ENCODE measurements at regions not wholly inside any gene's neighbourhood (a gene's known extent, or its start where the extent isn't known, plus 50 kb on each side); places are given as distances from the start of the nearest gene placed in this dataset.

DNA sequence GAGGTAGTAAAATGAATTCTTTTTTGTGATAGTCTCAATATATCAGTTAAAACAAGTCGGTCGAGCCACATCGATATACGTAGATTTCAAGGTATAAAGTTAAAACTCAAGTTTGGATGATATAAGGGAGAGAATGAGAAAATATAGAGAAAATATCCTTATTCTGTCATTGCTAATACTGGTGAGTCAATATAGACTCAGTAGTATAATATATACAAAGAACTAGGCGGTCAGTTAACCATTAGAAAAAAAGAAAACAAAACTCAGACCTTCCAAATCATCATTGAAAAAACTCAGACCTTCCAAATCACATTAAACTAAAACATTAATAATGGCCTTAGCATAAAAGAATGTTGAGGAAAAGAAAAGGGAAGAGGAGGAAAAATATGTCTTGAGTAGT is 817.1 kb upstream of the IGFBP3 start:
- no peak overlapping the region for H3K27ac Mint-ChIP-seq
- Histone ChIP-seq H3K27ac (ENCODE audit: insufficient read depth, low read length, poor library complexity, severe bottlenecking) (no peak overlapping the region), H3K36me3 (ENCODE audit: control insufficient read depth, insufficient read depth, low read length) (no peaks in the 10 kb centered on the region), H3K4me1 (ENCODE audit: control insufficient read depth, insufficient read depth, low read length, poor library complexity, severe bottlenecking) (no peaks in the 10 kb centered on the region), H3K27me3 (ENCODE audit: control insufficient read depth, insufficient read depth, low read length) (no peaks in the 10 kb centered on the region), H3K4me3 (ENCODE audit: low read depth, low read length) (no peak overlapping the region), H3K9me3 (ENCODE audit: control insufficient read depth in 2 of 2, low read length in 2 of 2) (no peaks in the 10 kb centered on the region)
- DNase-seq (no peak), ATAC-seq (ENCODE audit: low read depth in 2 of 2) (no peak)
- no peak overlapping the region for H3K4me3 Mint-ChIP-seq
- H3K9me3 Mint-ChIP-seq, result peaks cover 0 to 10% (median 7%) of the 10 kb centered on the region in 7 donors
- H3K27me3 Mint-ChIP-seq, result no peaks in the 10 kb centered on the region
- H3K36me3 Mint-ChIP-seq, result no peaks in the 10 kb centered on the region
- H3K4me1 Mint-ChIP-seq, result no peaks in the 10 kb centered on the region

GRCh38 chr7:46725838-46726237 is 804.8 kb upstream of the IGFBP3 start:
- Histone ChIP-seq H3K4me1 (ENCODE audit: control insufficient read depth, insufficient read depth, low read length, poor library complexity, severe bottlenecking) (no peaks in the 10 kb centered on the region), H3K36me3 (ENCODE audit: control insufficient read depth, insufficient read depth, low read length) (no peaks in the 10 kb centered on the region), H3K4me3 (ENCODE audit: low read depth, low read length) (no peak overlapping the region), H3K9me3 (ENCODE audit: control insufficient read depth in 2 of 2, low read length in 2 of 2) (peaks cover 0 to 3% of the 10 kb centered on the region in 2 experiments), H3K27ac (ENCODE audit: insufficient read depth, low read length, poor library complexity, severe bottlenecking) (no peak overlapping the region), H3K27me3 (ENCODE audit: control insufficient read depth, insufficient read depth, low read length) (no peaks in the 10 kb centered on the region)
- peaks cover 0 to 12% (median 5%) of the 10 kb centered on the region in 7 donors for H3K9me3 Mint-ChIP-seq
- H3K4me3 Mint-ChIP-seq, result no peak overlapping the region
- H3K36me3 Mint-ChIP-seq, result no peaks in the 10 kb centered on the region
- H3K27me3 Mint-ChIP-seq, result no peaks in the 10 kb centered on the region
- H3K4me1 Mint-ChIP-seq, result no peaks in the 10 kb centered on the region
- no peak overlapping the region for H3K27ac Mint-ChIP-seq
- ATAC-seq (ENCODE audit: low read depth in 2 of 2) (no peak), DNase-seq (no peak)

DNA sequence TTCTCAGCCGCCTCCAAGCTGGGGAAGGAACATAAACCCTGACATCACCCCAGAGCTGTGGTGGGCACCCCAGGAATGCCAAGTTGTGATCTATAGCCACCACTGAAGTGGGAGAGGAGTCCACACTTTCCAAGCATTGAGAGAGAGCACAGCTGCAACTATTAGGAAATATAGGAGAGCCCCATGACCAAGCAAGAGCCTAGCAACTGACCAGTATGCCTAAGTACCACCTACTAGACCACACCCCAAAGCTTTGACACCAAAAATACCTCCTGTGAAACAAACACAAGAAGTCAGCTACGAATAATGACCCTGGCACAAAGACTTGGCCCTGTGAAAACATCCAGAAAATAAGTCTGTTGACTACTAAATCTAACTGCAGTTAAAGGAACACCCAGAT is 804.1 kb upstream of the IGFBP3 start:
- peaks cover 0 to 3% of the 10 kb centered on the region in 2 experiments for H3K9me3 ChIP-seq (ENCODE audit: control insufficient read depth in 2 of 2, low read length in 2 of 2)
- H3K27ac ChIP-seq (ENCODE audit: insufficient read depth, low read length, poor library complexity, severe bottlenecking), result no peak overlapping the region
- ATAC-seq (ENCODE audit: low read depth in 2 of 2) (no peak), DNase-seq (no peak)
- no peaks in the 10 kb centered on the region for H3K27me3 ChIP-seq (ENCODE audit: control insufficient read depth, insufficient read depth, low read length)
- peaks cover 0 to 12% (median 5%) of the 10 kb centered on the region in 7 donors for H3K9me3 Mint-ChIP-seq
- no peak overlapping the region for H3K4me3 Mint-ChIP-seq
- H3K36me3 Mint-ChIP-seq, result no peaks in the 10 kb centered on the region
- H3K27me3 Mint-ChIP-seq, result no peaks in the 10 kb centered on the region
- no peaks in the 10 kb centered on the region for H3K4me1 ChIP-seq (ENCODE audit: control insufficient read depth, insufficient read depth, low read length, poor library complexity, severe bottlenecking)
- H3K4me3 ChIP-seq (ENCODE audit: low read depth, low read length), result no peak overlapping the region
- H3K36me3 ChIP-seq (ENCODE audit: control insufficient read depth, insufficient read depth, low read length), result no peaks in the 10 kb centered on the region
- H3K27ac Mint-ChIP-seq, result no peak overlapping the region
- no peaks in the 10 kb centered on the region for H3K4me1 Mint-ChIP-seq

- H3K4me1 Mint-ChIP-seq, result no peaks in the 10 kb centered on the region
- DNase-seq (no peak), ATAC-seq (ENCODE audit: low read depth in 2 of 2) (no peak)
- no peak overlapping the region for H3K4me3 Mint-ChIP-seq
- H3K36me3 Mint-ChIP-seq, result no peaks in the 10 kb centered on the region
- Histone ChIP-seq H3K27ac (ENCODE audit: insufficient read depth, low read length, poor library complexity, severe bottlenecking) (no peak overlapping the region), H3K4me1 (ENCODE audit: control insufficient read depth, insufficient read depth, low read length, poor library complexity, severe bottlenecking) (no peaks in the 10 kb centered on the region), H3K36me3 (ENCODE audit: control insufficient read depth, insufficient read depth, low read length) (no peaks in the 10 kb centered on the region), H3K9me3 (ENCODE audit: control insufficient read depth in 2 of 2, low read length in 2 of 2) (peaks cover 0 to 3% of the 10 kb centered on the region in 2 experiments), H3K27me3 (ENCODE audit: control insufficient read depth, insufficient read depth, low read length) (no peaks in the 10 kb centered on the region), H3K4me3 (ENCODE audit: low read depth, low read length) (no peak overlapping the region)
- H3K27ac Mint-ChIP-seq, result no peak overlapping the region
- peaks cover 0 to 7% (median 4%) of the 10 kb centered on the region in 7 donors for H3K9me3 Mint-ChIP-seq
- H3K27me3 Mint-ChIP-seq, result no peaks in the 10 kb centered on the region
Measured at GRCh38 chr7:46723742-46724141, 802.7 kb upstream of the IGFBP3 start.

DNA sequence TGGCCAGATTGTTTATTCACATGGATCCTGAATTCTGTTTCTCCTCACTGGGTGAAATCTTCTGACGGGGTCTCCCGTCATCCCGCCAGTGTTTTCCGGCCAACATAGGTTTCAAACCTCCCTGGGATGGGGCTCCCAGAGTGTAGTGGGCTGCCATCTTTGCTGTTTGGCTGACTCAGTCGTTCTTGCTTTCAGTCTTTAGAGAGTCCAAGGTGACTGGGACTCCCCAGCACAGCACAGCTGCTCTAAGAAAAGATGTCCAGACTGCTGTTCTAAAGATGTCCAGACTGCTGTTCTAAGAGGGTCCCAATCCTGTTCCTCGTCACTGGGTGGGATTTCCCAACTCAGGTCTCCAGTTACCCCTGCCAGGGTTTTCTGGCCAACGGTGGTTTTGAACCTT is 801.9 kb upstream of the IGFBP3 start:
- Mint-ChIP-seq H3K4me3 (no peak overlapping the region), H3K9me3 (peaks cover 0 to 5% (median 3%) of the 10 kb centered on the region in 7 donors), H3K27me3 (no peaks in the 10 kb centered on the region), H3K4me1 (no peaks in the 10 kb centered on the region), H3K36me3 (no peaks in the 10 kb centered on the region), H3K27ac (no peak overlapping the region)
- Histone ChIP-seq H3K27me3 (ENCODE audit: control insufficient read depth, insufficient read depth, low read length) (no peaks in the 10 kb centered on the region), H3K36me3 (ENCODE audit: control insufficient read depth, insufficient read depth, low read length) (no peaks in the 10 kb centered on the region), H3K27ac (ENCODE audit: insufficient read depth, low read length, poor library complexity, severe bottlenecking) (no peak overlapping the region), H3K9me3 (ENCODE audit: control insufficient read depth in 2 of 2, low read length in 2 of 2) (peaks cover 0 to 3% of the 10 kb centered on the region in 2 experiments), H3K4me1 (ENCODE audit: control insufficient read depth, insufficient read depth, low read length, poor library complexity, severe bottlenecking) (no peaks in the 10 kb centered on the region), H3K4me3 (ENCODE audit: low read depth, low read length) (no peak overlapping the region)
- DNase-seq (no peak), ATAC-seq (ENCODE audit: low read depth in 2 of 2) (no peak)

- no peaks in the 10 kb centered on the region for H3K4me1 Mint-ChIP-seq
- H3K27me3 ChIP-seq (ENCODE audit: control insufficient read depth, insufficient read depth, low read length), result no peaks in the 10 kb centered on the region
- H3K9me3 Mint-ChIP-seq, result peaks cover 0 to 4% (median 2%) of the 10 kb centered on the region in 7 donors
- no peak overlapping the region for H3K4me3 Mint-ChIP-seq
- ATAC-seq (ENCODE audit: low read depth in 2 of 2) (no peak), DNase-seq (no peak)
- H3K27ac ChIP-seq (ENCODE audit: insufficient read depth, low read length, poor library complexity, severe bottlenecking), result no peak overlapping the region
- no peaks in the 10 kb centered on the region for H3K36me3 ChIP-seq (ENCODE audit: control insufficient read depth, insufficient read depth, low read length)
- no peaks in the 10 kb centered on the region for H3K36me3 Mint-ChIP-seq
- no peak overlapping the region for H3K27ac Mint-ChIP-seq
- no peak overlapping the region for H3K4me3 ChIP-seq (ENCODE audit: low read depth, low read length)
- no peaks in the 10 kb centered on the region for H3K4me1 ChIP-seq (ENCODE audit: control insufficient read depth, insufficient read depth, low read length, poor library complexity, severe bottlenecking)
- H3K27me3 Mint-ChIP-seq, result no peaks in the 10 kb centered on the region
- H3K9me3 ChIP-seq (ENCODE audit: control insufficient read depth in 2 of 2, low read length in 2 of 2), result peaks cover 0 to under 1% of the 10 kb centered on the region in 2 experiments
Measured at GRCh38 chr7:46720761-46721160, 799.7 kb upstream of the IGFBP3 start.

DNA sequence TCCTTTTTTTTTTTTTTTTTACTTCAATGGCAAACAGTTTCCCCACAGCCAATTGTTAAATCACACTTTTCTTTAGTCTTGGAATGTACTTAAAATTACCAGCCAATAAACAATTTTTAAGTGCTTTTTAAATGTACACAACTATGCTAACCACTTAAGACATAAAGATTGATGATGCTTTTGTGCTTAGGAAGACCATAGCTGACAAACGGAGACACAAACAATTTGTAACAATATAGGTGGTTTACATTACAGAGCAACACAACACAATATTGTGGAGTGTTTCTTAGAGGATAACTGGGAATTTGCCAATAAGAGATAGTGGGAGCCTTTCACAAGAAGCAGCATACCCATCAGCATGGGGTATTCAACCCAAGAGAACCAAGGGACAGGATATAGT is 798.5 kb upstream of the IGFBP3 start:
- Mint-ChIP-seq H3K9me3 (peaks cover 0 to 4% (median 3%) of the 10 kb centered on the region in 7 donors), H3K4me3 (no peak overlapping the region), H3K27me3 (no peaks in the 10 kb centered on the region), H3K4me1 (no peaks in the 10 kb centered on the region), H3K36me3 (no peaks in the 10 kb centered on the region), H3K27ac (no peak overlapping the region)
- H3K9me3 ChIP-seq (ENCODE audit: control insufficient read depth in 2 of 2, low read length in 2 of 2), result no peaks in the 10 kb centered on the region
- DNase-seq (no peak), ATAC-seq (ENCODE audit: low read depth in 2 of 2) (no peak)
- no peaks in the 10 kb centered on the region for H3K27me3 ChIP-seq (ENCODE audit: control insufficient read depth, insufficient read depth, low read length)
- H3K27ac ChIP-seq (ENCODE audit: insufficient read depth, low read length, poor library complexity, severe bottlenecking), result no peak overlapping the region
- no peak overlapping the region for H3K4me3 ChIP-seq (ENCODE audit: low read depth, low read length)
- H3K36me3 ChIP-seq (ENCODE audit: control insufficient read depth, insufficient read depth, low read length), result no peaks in the 10 kb centered on the region
- H3K4me1 ChIP-seq (ENCODE audit: control insufficient read depth, insufficient read depth, low read length, poor library complexity, severe bottlenecking), result no peaks in the 10 kb centered on the region

DNA sequence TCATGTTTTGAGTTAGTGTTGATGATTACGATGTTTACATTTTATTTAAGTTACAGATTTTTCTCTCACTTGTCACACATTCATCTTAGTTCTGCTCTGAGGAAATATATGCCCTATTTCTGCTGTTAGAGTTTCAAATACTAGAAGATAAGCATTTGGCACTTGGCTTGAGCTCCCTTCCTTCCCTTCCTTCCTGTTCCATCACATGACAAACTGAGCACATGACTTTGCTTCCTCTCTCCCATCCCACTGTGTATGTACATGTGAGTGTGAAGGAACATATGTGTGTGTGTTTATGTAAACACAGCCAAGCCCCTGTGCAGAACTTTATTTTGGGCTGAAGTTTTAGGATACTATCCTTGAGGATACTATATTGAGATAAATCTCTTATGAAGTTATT is 795.9 kb upstream of the IGFBP3 start:
- Mint-ChIP-seq H3K4me3 (no peak overlapping the region), H3K9me3 (peaks cover 0 to 4% (median 3%) of the 10 kb centered on the region in 7 donors), H3K36me3 (no peaks in the 10 kb centered on the region), H3K27me3 (no peaks in the 10 kb centered on the region), H3K4me1 (no peaks in the 10 kb centered on the region), H3K27ac (no peak overlapping the region)
- no peak overlapping the region for H3K4me3 ChIP-seq (ENCODE audit: low read depth, low read length)
- no peak for ATAC-seq (ENCODE audit: low read depth in 2 of 2)
- no peaks in the 10 kb centered on the region for H3K27me3 ChIP-seq (ENCODE audit: control insufficient read depth, insufficient read depth, low read length)
- no peaks in the 10 kb centered on the region for H3K36me3 ChIP-seq (ENCODE audit: control insufficient read depth, insufficient read depth, low read length)
- H3K27ac ChIP-seq (ENCODE audit: insufficient read depth, low read length, poor library complexity, severe bottlenecking), result no peak overlapping the region
- H3K9me3 ChIP-seq (ENCODE audit: control insufficient read depth in 2 of 2, low read length in 2 of 2), result no peaks in the 10 kb centered on the region
- no peak for DNase-seq
- H3K4me1 ChIP-seq (ENCODE audit: control insufficient read depth, insufficient read depth, low read length, poor library complexity, severe bottlenecking), result no peaks in the 10 kb centered on the region
